ENCODE measurements at regions not wholly inside any gene's neighbourhood (a gene's known extent, or its start where the extent isn't known, plus 50 kb on each side); places are given as distances from the start of the nearest gene placed in this dataset.

- no peak for TF ChIP-seq CSRNP3 (CRISPR knock-in tag; IDR thresholded peaks at IDR 0.05)
- TF ChIP-seq ZFP3 (CRISPR knock-in tag; IDR thresholded peaks at IDR 0.05), result no peak
- no peak for TF ChIP-seq PATZ1 (CRISPR knock-in tag; IDR thresholded peaks at IDR 0.05; ENCODE audit: borderline replicate concordance)
- no peak for TF ChIP-seq TSHZ2 (CRISPR knock-in tag; IDR thresholded peaks at IDR 0.05)
- no peak for TF ChIP-seq TOX (CRISPR knock-in tag; IDR thresholded peaks at IDR 0.05; ENCODE audit: borderline replicate concordance)
- TF ChIP-seq ZNF8 (CRISPR knock-in tag; IDR thresholded peaks at IDR 0.05), result no peak
- no peak for TF ChIP-seq OSR1 (CRISPR knock-in tag; IDR thresholded peaks at IDR 0.05)
- TF ChIP-seq ZNF70 (CRISPR knock-in tag; IDR thresholded peaks at IDR 0.05), result no peak
- TF ChIP-seq CREB5 (CRISPR knock-in tag; IDR thresholded peaks at IDR 0.05; ENCODE audit: low read depth), result no peak
- TF ChIP-seq RARB (CRISPR knock-in tag; IDR thresholded peaks at IDR 0.05), result no peak
- TF ChIP-seq ARNTL (CRISPR knock-in tag; IDR thresholded peaks at IDR 0.05; ENCODE audit: borderline replicate concordance, low read depth), result no peak
- TF ChIP-seq ZFP30 (CRISPR knock-in tag; IDR thresholded peaks at IDR 0.05), result no peak
- TF ChIP-seq ESRRG (CRISPR knock-in tag; IDR thresholded peaks at IDR 0.05), result no peak
Measured at GRCh38 chr3:159319156-159319555, 517.3 kb downstream of the MFSD1 start.

Data from SK-N-SH treated with all-trans-retinoic acid at 6 μM for 48 hours (cell line).